Adipocyte (in vitro differentiated cells): ENCODE measurements at regions not wholly inside any gene's neighbourhood (a gene's known extent, or its start where the extent isn't known, plus 50 kb on each side); places are given as distances from the start of the nearest gene placed in this dataset.

Experiments
- DNase-seq: peaks from one replicate; pipeline ENCODE4 v3.0.0-alpha.2; 2015; ENCODE audit warnings: low read depth
- H3K27me3 ChIP-seq: replicated peaks from 2 replicates; pipeline ENCODE4 v1.7.0; 2013; ENCODE audit warnings: mild to moderate bottlenecking, low read length, moderate library complexity; ENCODE audit not compliant: control insufficient read depth, insufficient read depth
- H3K36me3 ChIP-seq: 2 replicates; pipeline ENCODE4 v1.7.0; 2013; ENCODE audit warnings: low read length, mild to moderate bottlenecking, moderate library complexity; ENCODE audit not compliant: control insufficient read depth, insufficient read depth, severe bottlenecking
- H3K4me1 ChIP-seq: 2 replicates; pipeline ENCODE4 v1.7.0; 2013; ENCODE audit warnings: mild to moderate bottlenecking, low read length, moderate library complexity; ENCODE audit not compliant: control insufficient read depth, insufficient read depth
- H3K4me3 ChIP-seq: 2 replicates; pipeline ENCODE4 v1.7.0; 2013; ENCODE audit warnings: mild to moderate bottlenecking, low read length, moderate library complexity
- H3K9ac ChIP-seq: 2 replicates; pipeline ENCODE4 v1.7.0; 2013; ENCODE audit warnings: mild to moderate bottlenecking, low read length, moderate library complexity
- H3K9me3 ChIP-seq: 2 replicates; pipeline ENCODE4 v1.7.0; 2013; ENCODE audit warnings: mild to moderate bottlenecking, low read length, moderate library complexity; ENCODE audit not compliant: control insufficient read depth

DNA sequence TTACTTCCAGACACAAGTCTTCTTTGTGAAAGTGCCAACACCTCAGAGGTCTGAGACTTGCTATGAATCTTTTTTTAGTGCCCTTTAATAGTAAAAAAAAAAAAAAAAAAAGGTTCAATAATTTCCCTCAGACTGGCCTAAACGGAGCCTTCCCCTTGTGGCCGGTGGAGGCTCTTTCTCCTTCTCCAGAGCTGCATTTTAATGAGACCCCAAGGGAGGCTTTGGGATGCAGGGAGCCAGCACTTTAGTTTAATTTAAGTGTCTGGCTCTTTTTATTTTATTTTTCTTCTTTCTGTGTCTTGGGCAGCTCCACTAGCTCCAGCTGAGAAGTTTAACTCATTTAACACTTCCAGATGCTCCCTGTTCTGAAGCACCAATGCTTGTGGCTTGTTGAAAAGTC is 67.8 kb upstream of the MAPK4 start:
- no peak for DNase-seq
- Histone ChIP-seq H3K27me3 (no peaks in the 10 kb centered on the region), H3K9ac (no peak overlapping the region), H3K4me1 (no peaks in the 10 kb centered on the region), H3K4me3 (no peak overlapping the region), H3K9me3 (peaks cover 16% of the 10 kb centered on the region), H3K36me3 (no peaks in the 10 kb centered on the region)

DNA sequence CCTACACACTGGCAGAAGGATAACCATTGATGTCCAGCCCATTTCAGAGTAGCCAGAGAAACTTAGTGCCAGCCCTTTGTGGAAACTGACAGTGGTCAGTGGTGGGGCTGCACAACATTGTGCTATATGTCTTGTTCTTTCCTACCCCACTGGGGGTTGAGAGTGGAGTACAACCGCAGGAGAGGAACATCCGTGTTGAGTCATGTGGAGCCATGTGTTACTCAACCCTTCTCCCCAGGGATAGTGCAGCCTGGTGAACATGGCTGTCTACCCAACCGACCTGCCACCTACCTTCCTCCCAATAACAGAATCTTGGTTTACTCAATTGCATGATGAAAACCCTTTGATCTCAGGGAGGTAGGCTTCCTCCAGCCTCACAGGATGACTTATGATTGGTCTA is 65.3 kb upstream of the MAPK4 start:
- H3K4me1 ChIP-seq = no peaks in the 10 kb centered on the region
- DNase-seq = no peak

GRCh38 chr18:50506362-50506761 is 53.5 kb upstream of the MAPK4 start:
- Histone ChIP-seq H3K9ac (no peak overlapping the region), H3K36me3 (no peaks in the 10 kb centered on the region), H3K4me1 (no peaks in the 10 kb centered on the region), H3K27me3 (no peaks in the 10 kb centered on the region), H3K9me3 (peaks cover 8% of the 10 kb centered on the region), H3K4me3 (no peak overlapping the region)
- DNase-seq = no peak

More for the DNA sequence above, 65.3 kb upstream of the MAPK4 start:
- H3K9ac ChIP-seq = no peak overlapping the region
- H3K36me3 ChIP-seq = no peaks in the 10 kb centered on the region
- peaks cover 16% of the 10 kb centered on the region for H3K9me3 ChIP-seq
- no peaks in the 10 kb centered on the region for H3K27me3 ChIP-seq
- H3K4me3 ChIP-seq = no peak overlapping the region

DNA sequence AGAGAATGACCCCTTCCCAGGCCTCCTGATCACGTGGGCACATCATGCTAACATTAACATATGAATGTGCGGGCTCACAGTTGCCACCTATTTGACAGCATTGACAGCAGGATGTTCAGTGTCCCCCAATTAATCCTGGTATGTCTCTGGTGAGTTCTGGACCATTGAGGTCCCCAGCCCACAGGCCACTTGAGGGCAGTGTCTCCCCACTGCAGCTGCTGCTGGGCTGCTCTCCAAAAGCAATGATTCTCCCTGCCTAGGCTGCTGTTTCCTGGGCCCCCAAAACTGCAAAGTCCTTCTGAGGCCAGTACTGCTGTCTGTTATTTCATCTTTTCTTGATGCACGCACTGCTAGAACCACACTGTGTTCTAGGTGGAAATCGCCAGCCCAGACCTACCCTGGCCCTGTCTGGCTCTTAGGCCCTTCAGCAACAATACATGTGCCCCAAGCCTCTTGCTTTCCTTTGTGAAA is 52.7 kb upstream of the MAPK4 start:
- H3K9ac ChIP-seq = no peak overlapping the region
- no peaks in the 10 kb centered on the region for H3K36me3 ChIP-seq
- DNase-seq = peak; percentile 23
- no peaks in the 10 kb centered on the region for H3K4me1 ChIP-seq
- H3K4me3 ChIP-seq = no peak overlapping the region
- H3K27me3 ChIP-seq = no peaks in the 10 kb centered on the region
- H3K9me3 ChIP-seq = peaks cover 8% of the 10 kb centered on the region

- Histone ChIP-seq H3K4me3 (no peak overlapping the region), H3K27me3 (no peaks in the 10 kb centered on the region), H3K36me3 (no peaks in the 10 kb centered on the region), H3K9ac (no peak overlapping the region), H3K4me1 (no peaks in the 10 kb centered on the region), H3K9me3 (peaks cover 11% of the 10 kb centered on the region)
- no peak for DNase-seq
Observed at GRCh38 chr18:50508228-50508627, 51.7 kb upstream of the MAPK4 start.

- Histone ChIP-seq H3K9me3 (peaks cover 6% of the 10 kb centered on the region), H3K36me3 (no peaks in the 10 kb centered on the region), H3K4me1 (no peaks in the 10 kb centered on the region), H3K4me3 (no peak overlapping the region), H3K9ac (no peak overlapping the region), H3K27me3 (no peaks in the 10 kb centered on the region)
- DNase-seq = no peak
Observed at GRCh38 chr18:50509012-50509411, 50.9 kb upstream of the MAPK4 start.
